GM23338 (cell line): ENCODE measurements at regions not wholly inside any gene's neighbourhood (a gene's known extent, or its start where the extent isn't known, plus 50 kb on each side); places are given as distances from the start of the nearest gene placed in this dataset.

Experiments
- ATAC-seq: fragments of 200-7000 bp; cut with Tn5 transposase; 3 replicates; pipeline ENCODE4 v1.9.1; 2020
- DNase-seq: peaks from one replicate; pipeline ENCODE4 v3.0.0-alpha.2; 2015; ENCODE audit warnings: low spot score
- H2AFZ ChIP-seq: fragments of 200-600 bp; sonication (generic); 2 replicates; pipeline ENCODE4 v1.8.0; 2016; ENCODE audit warnings: antibody characterized with exemption, mild to moderate bottlenecking, moderate library complexity
- H3F3A ChIP-seq: fragments of 200-600 bp; sonication (generic); replicated peaks from 2 replicates; pipeline ENCODE4 v1.8.0; 2017; ENCODE audit warnings: antibody characterized with exemption, mixed run types, low read depth
- H3K27ac ChIP-seq: fragments of 200-600 bp; sonication (generic); 2 replicates; pipeline ENCODE4 v1.6.1; 2016; ENCODE audit warnings: low read depth
- H3K27me3 ChIP-seq: fragments of 200-600 bp; sonication (generic); 2 replicates; pipeline ENCODE4 v1.8.0; 2016; ENCODE audit warnings: mild to moderate bottlenecking, mixed run types, moderate library complexity; ENCODE audit not compliant: insufficient read depth
- H3K36me3 ChIP-seq: fragments of 200-600 bp; sonication (generic); 2 replicates; pipeline ENCODE4 v1.8.0; 2016; ENCODE audit warnings: mild to moderate bottlenecking; ENCODE audit not compliant: insufficient read depth
- H3K4me1 ChIP-seq: fragments of 200-600 bp; sonication (generic); 2 replicates; pipeline ENCODE4 v1.8.0; 2016; ENCODE audit warnings: mild to moderate bottlenecking, moderate library complexity; ENCODE audit not compliant: insufficient read depth
- H3K4me2 ChIP-seq: fragments of 200-600 bp; sonication (generic); 2 replicates; pipeline ENCODE4 v1.7.1; 2017; ENCODE audit warnings: mixed run types
- H3K4me3 ChIP-seq: fragments of 200-600 bp; sonication (generic); 2 replicates; pipeline ENCODE4 v1.6.1; 2016; ENCODE audit warnings: mixed run types
- H3K79me2 ChIP-seq: fragments of 200-600 bp; sonication (generic); replicated peaks from 2 replicates; pipeline ENCODE4 v1.8.0; 2017; ENCODE audit warnings: mild to moderate bottlenecking; ENCODE audit not compliant: insufficient read depth
- H3K9me2 ChIP-seq: fragments of 200-600 bp; sonication (generic); 2 replicates; pipeline ENCODE4 v1.8.0; 2017; ENCODE audit not compliant: insufficient read depth
- H4K20me1 ChIP-seq: fragments of 200-600 bp; sonication (generic); replicated peaks from 2 replicates; pipeline ENCODE4 v1.8.0; 2017; ENCODE audit warnings: mild to moderate bottlenecking; ENCODE audit not compliant: insufficient read depth
- H3K27ac Mint-ChIP-seq: 2 replicates; pipeline ENCODE4 v1.8.0; 2020; ENCODE audit warnings: inconsistent platforms, mild to moderate bottlenecking, moderate library complexity, mixed read lengths
- H3K27me3 Mint-ChIP-seq: 3 replicates; pipeline ENCODE4 v1.8.0; 2022; ENCODE audit warnings: low read depth, mild to moderate bottlenecking, moderate library complexity, mixed read lengths, inconsistent platforms; ENCODE audit not compliant: insufficient read depth, poor library complexity
- H3K36me3 Mint-ChIP-seq: 3 replicates; pipeline ENCODE4 v1.8.0; 2021; ENCODE audit warnings: low read depth, mild to moderate bottlenecking, inconsistent platforms, moderate library complexity, mixed read lengths
- H3K4me1 Mint-ChIP-seq: 3 replicates; pipeline ENCODE4 v1.8.0; 2020; ENCODE audit warnings: mild to moderate bottlenecking, inconsistent platforms, mixed read lengths
- H3K4me3 Mint-ChIP-seq: 3 replicates; pipeline ENCODE4 v1.8.0; 2021; ENCODE audit warnings: moderate library complexity, mild to moderate bottlenecking, inconsistent platforms, mixed read lengths
- H3K9me3 Mint-ChIP-seq: 3 replicates; pipeline ENCODE4 v1.8.0; 2020; ENCODE audit warnings: moderate library complexity, mild to moderate bottlenecking, inconsistent platforms, mixed read lengths
- CREB1 ChIP-seq: fragments of 250-450 bp; sonication (Bioruptor Pico); IDR thresholded peaks from 2 replicates; pipeline ENCODE4 v1.5.0; 2020; ENCODE audit warnings: low read depth, mild to moderate bottlenecking, moderate library complexity
- CTCF ChIP-seq, 2 experiments: fragments of 200-600 bp in 1 of 2; sonication (generic) in 1 of 2; conservative IDR thresholded peaks; 2 replicates each; pipeline versions ENCODE4 v1.5.1 to v1.6.1; 2016 to 2017; ENCODE audit warnings: antibody characterized with exemption in 2 of 2, low read depth in 2 of 2, mild to moderate bottlenecking in 2 of 2, moderate library complexity in 1 of 2
- ETS1 ChIP-seq: IDR thresholded peaks from 2 replicates; pipeline ENCODE4 v1.6.1; 2016; ENCODE audit warnings: antibody characterized with exemption
- EZH2 ChIP-seq: fragments of 200-600 bp; sonication (generic); IDR thresholded peaks from one replicate; pipeline ENCODE4 v1.8.0; 2017; ENCODE audit warnings: antibody characterized with exemption, mild to moderate bottlenecking, low read depth; ENCODE audit not compliant: unreplicated experiment
- EZH2phosphoT487 ChIP-seq: fragments of 200-600 bp; sonication (generic); IDR thresholded peaks from one replicate; pipeline ENCODE4 v1.8.1; 2018; ENCODE audit warnings: antibody characterized with exemption; ENCODE audit not compliant: unreplicated experiment
- JUNB ChIP-seq: IDR thresholded peaks from one replicate; pipeline ENCODE4 v1.6.1; 2016; ENCODE audit warnings: antibody characterized with exemption; ENCODE audit not compliant: unreplicated experiment
- NANOG ChIP-seq: IDR thresholded peaks from 2 replicates; pipeline ENCODE4 v1.6.1; 2016; ENCODE audit warnings: antibody characterized with exemption, borderline replicate concordance
- POLR2AphosphoS5 ChIP-seq: IDR thresholded peaks from 2 replicates; pipeline ENCODE4 v1.6.1; 2016; ENCODE audit warnings: antibody characterized with exemption, low read depth
- REST ChIP-seq: IDR thresholded peaks from one replicate; pipeline ENCODE4 v1.6.1; 2018; ENCODE audit warnings: antibody characterized with exemption; ENCODE audit not compliant: unreplicated experiment
- STAT1 ChIP-seq: IDR thresholded peaks from one replicate; pipeline ENCODE4 v1.6.1; 2016; ENCODE audit warnings: antibody characterized with exemption; ENCODE audit not compliant: unreplicated experiment
- ZNF114 ChIP-seq: fragments of 250-450 bp; sonication (Bioruptor Pico); IDR thresholded peaks from 2 replicates; pipeline ENCODE4 v1.5.0; 2020; ENCODE audit warnings: mild to moderate bottlenecking, moderate library complexity
- ZNF331 ChIP-seq: fragments of 250-450 bp; sonication (Bioruptor Pico); IDR thresholded peaks from 2 replicates; pipeline ENCODE4 v1.5.0; 2020; ENCODE audit warnings: low read depth, mild to moderate bottlenecking, moderate library complexity
- ZNF462 ChIP-seq: fragments of 250-450 bp; sonication (Bioruptor Pico); IDR thresholded peaks from 2 replicates; pipeline ENCODE4 v1.5.0; 2020; ENCODE audit warnings: mild to moderate bottlenecking, moderate library complexity

- H3K4me1 Mint-ChIP-seq: no peaks in the 10 kb centered on the region
- no peak overlapping the region for H3K27ac ChIP-seq
- H4K20me1 ChIP-seq: no peaks in the 10 kb centered on the region
- DNase-seq (no peak), ATAC-seq (no peak)
- no peaks in the 10 kb centered on the region for H3K36me3 Mint-ChIP-seq
- H3K27me3 Mint-ChIP-seq: no peaks in the 10 kb centered on the region
- H3K9me2 ChIP-seq: no peaks in the 10 kb centered on the region
- H3K9me3 Mint-ChIP-seq: no peaks in the 10 kb centered on the region
- H3K4me2 ChIP-seq: no peak overlapping the region
- no peaks in the 10 kb centered on the region for H3F3A ChIP-seq
- no peaks in the 10 kb centered on the region for H3K4me1 ChIP-seq
- H3K27me3 ChIP-seq: no peaks in the 10 kb centered on the region
- H2AFZ ChIP-seq: no peak overlapping the region
- no peak overlapping the region for H3K4me3 ChIP-seq
- H3K36me3 ChIP-seq: no peaks in the 10 kb centered on the region
- TF ChIP-seq POLR2AphosphoS5 (no peak), CTCF (conservative IDR thresholded peaks at IDR 0.05; ENCODE audit: low read depth in 2 of 2) (no peak), STAT1 (no peak), NANOG (no peak), JUNB (no peak), ETS1 (no peak), ZNF331 (CRISPR knock-in tag) (no peak), ZNF114 (no peak), CREB1 (no peak), EZH2phosphoT487 (no peak), EZH2 (no peak), REST (no peak), ZNF462 (CRISPR knock-in tag) (no peak)
- no peaks in the 10 kb centered on the region for H3K79me2 ChIP-seq
- no peak overlapping the region for H3K27ac Mint-ChIP-seq
- no peak overlapping the region for H3K4me3 Mint-ChIP-seq
These were observed 89.3 kb upstream of the FTMT start for GRCh38 chr5:121762426-121762825.
